ENCODE measurements at regions not wholly inside any gene's neighbourhood (a gene's known extent, or its start where the extent isn't known, plus 50 kb on each side); places are given as distances from the start of the nearest gene placed in this dataset.
"Not testable (repeated sequence)": the region's sequence is repeated elsewhere in the genome, so short reads cannot be mapped to it uniquely, and the experiment has no call there.

GRCh38 chr2:193861557-193861956, 1666.8 kb upstream of the TMEFF2 start:
- TF ChIP-seq CTCF (conservative IDR thresholded peaks at IDR 0.05; ENCODE audit: low read length): no peak
- H3K4me3 ChIP-seq (ENCODE audit: low read length): no peak overlapping the region
- DNase-seq (ENCODE audit: low read depth): no peak

DNA sequence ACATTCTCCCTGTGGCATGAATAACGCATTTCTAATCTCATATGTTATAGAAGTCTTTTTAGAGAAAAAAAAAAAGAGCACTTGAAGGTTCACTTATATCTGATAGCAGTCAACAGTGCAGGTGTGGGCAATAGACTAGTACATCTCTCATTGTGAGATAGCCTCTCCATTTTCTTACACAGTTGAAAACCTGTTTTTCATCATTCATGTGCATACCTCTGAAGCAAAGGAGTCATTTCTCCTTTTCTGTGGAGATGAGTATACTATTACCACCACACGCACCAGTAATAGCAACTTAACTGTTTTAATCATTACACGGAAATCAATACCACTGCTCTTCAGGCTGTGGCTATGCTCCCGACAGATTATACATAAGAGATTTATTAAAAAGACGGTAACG, 1653.3 kb upstream of the TMEFF2 start:
- no peak for DNase-seq (ENCODE audit: low read depth)
- no peak overlapping the region for H3K4me3 ChIP-seq (ENCODE audit: low read length)
- TF ChIP-seq CTCF (conservative IDR thresholded peaks at IDR 0.05; ENCODE audit: low read length): no peak

GRCh38 chr2:193847130-193847529, 1652.4 kb upstream of the TMEFF2 start:
- peak; percentile 27 for DNase-seq (ENCODE audit: low read depth)
- H3K4me3 ChIP-seq (ENCODE audit: low read length): no peak overlapping the region
- no peak for TF ChIP-seq CTCF (conservative IDR thresholded peaks at IDR 0.05; ENCODE audit: low read length)

DNA sequence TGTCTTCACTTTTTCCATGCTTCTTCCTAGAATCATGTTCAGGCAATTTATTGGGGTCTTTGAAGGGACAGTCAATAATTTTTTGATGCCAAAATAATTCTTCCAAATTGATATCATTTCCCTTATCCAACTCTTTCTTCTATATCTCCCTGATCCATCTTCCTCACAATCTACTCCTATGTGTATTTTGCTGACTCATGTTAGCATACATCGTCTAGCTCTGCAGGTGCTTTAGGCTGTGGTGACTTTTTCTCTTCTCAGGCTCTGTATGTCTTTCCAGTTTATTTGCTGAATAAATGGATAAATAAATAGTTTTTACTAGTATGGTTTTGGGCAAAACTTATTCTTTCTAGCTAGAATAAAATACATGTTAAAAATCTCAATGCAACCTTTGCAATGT, 1650.9 kb upstream of the TMEFF2 start:
- TF ChIP-seq CTCF (conservative IDR thresholded peaks at IDR 0.05; ENCODE audit: low read length): no peak
- H3K4me3 ChIP-seq (ENCODE audit: low read length): no peak overlapping the region
- no peak for DNase-seq (ENCODE audit: low read depth)

DNA sequence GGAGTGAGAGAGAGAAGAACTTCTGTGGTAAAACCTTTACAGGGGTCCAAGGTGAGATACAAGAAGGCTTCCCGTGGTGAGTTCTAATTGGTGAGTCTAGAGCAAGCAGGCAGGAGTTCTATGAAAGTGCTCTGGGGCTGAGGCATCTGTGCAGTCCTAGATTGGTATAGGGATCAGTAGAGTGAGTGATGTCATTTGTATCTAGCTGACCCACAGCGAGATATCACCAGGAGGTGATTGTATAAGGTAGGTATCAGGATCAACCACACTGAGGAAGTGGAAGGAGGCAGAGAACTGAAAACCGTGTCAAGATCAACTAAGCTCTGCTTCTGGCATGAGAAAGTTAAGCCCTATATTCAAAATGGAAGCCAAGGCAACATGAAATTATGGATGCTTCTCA, 1648.9 kb upstream of the TMEFF2 start:
- no peak for TF ChIP-seq CTCF (conservative IDR thresholded peaks at IDR 0.05; ENCODE audit: low read length)
- no peak for DNase-seq (ENCODE audit: low read depth)
- no peak overlapping the region for H3K4me3 ChIP-seq (ENCODE audit: low read length)

- peak; percentile 48 for DNase-seq (ENCODE audit: low read depth)
- H3K4me3 ChIP-seq (ENCODE audit: low read length): no peak overlapping the region
- no peak for TF ChIP-seq CTCF (conservative IDR thresholded peaks at IDR 0.05; ENCODE audit: low read length)
These were observed 1646.8 kb upstream of the TMEFF2 start for GRCh38 chr2:193841384-193842150.

GRCh38 chr2:193837111-193837738, 1642.5 kb upstream of the TMEFF2 start:
- no peak for TF ChIP-seq CTCF (conservative IDR thresholded peaks at IDR 0.05; ENCODE audit: low read length)
- H3K4me3 ChIP-seq (ENCODE audit: low read length): no peak overlapping the region
- peak; percentile 12 for DNase-seq (ENCODE audit: low read depth)

GRCh38 chr2:193836424-193837006, 1641.8 kb upstream of the TMEFF2 start:
- not testable (repeated sequence) for H3K4me3 ChIP-seq (ENCODE audit: low read length); DNase-seq (ENCODE audit: low read depth)

- not testable (repeated sequence) for H3K4me3 ChIP-seq (ENCODE audit: low read length); DNase-seq (ENCODE audit: low read depth)
These were observed 1639.2 kb upstream of the TMEFF2 start for GRCh38 chr2:193833895-193834294.
